ENCODE measurements at regions not wholly inside any gene's neighbourhood (a gene's known extent, or its start where the extent isn't known, plus 50 kb on each side); places are given as distances from the start of the nearest gene placed in this dataset.

GRCh38 chr18:22275706-22276333 is 106.4 kb downstream of the GATA6 start:
- Histone ChIP-seq H2AFZ (ENCODE audit: low read length) (no peak overlapping the region), H3K79me2 (ENCODE audit: insufficient read depth, low read length) (no peaks in the 10 kb centered on the region), H3K9me2 (ENCODE audit: low read depth, low read length) (no peaks in the 10 kb centered on the region), H3K4me1 (ENCODE audit: insufficient read depth, low read length, severe bottlenecking) (no peaks in the 10 kb centered on the region), H3K9me3 (ENCODE audit: low read length) (no peaks in the 10 kb centered on the region), H3K9ac (ENCODE audit: low read length) (no peak overlapping the region), H3F3A (ENCODE audit: insufficient read depth, low read length) (no peaks in the 10 kb centered on the region), H3K36me3 (ENCODE audit: insufficient read depth, low read length) (no peaks in the 10 kb centered on the region), H3K27ac (ENCODE audit: low read depth, low read length, poor library complexity, severe bottlenecking) (no peak overlapping the region), H3K4me3 (ENCODE audit: low read depth, low read length, poor library complexity, severe bottlenecking) (no peak overlapping the region), H3K27me3 (ENCODE audit: insufficient read depth, low read length) (no peaks in the 10 kb centered on the region), H3K4me2 (ENCODE audit: low read length) (no peak overlapping the region), H4K20me1 (ENCODE audit: insufficient read depth, low read length) (no peaks in the 10 kb centered on the region)
- TF ChIP-seq CTCF (IDR thresholded peaks at IDR 0.05; ENCODE audit: low read length) = no peak
- TF ChIP-seq EZH2 (IDR thresholded peaks at IDR 0.05; ENCODE audit: borderline replicate concordance, low read length) = no peak

GRCh38 chr18:22273101-22274039 is 104.0 kb downstream of the GATA6 start:
- Histone ChIP-seq H3K36me3 (ENCODE audit: insufficient read depth, low read length) (no peaks in the 10 kb centered on the region), H4K20me1 (ENCODE audit: insufficient read depth, low read length) (no peaks in the 10 kb centered on the region), H3K4me1 (ENCODE audit: insufficient read depth, low read length, severe bottlenecking) (no peaks in the 10 kb centered on the region), H3K4me2 (ENCODE audit: low read length) (no peak overlapping the region), H3K79me2 (ENCODE audit: insufficient read depth, low read length) (no peaks in the 10 kb centered on the region), H3K27me3 (ENCODE audit: insufficient read depth, low read length) (no peaks in the 10 kb centered on the region), H3K4me3 (ENCODE audit: low read depth, low read length, poor library complexity, severe bottlenecking) (no peak overlapping the region), H3F3A (ENCODE audit: insufficient read depth, low read length) (no peaks in the 10 kb centered on the region), H3K9me2 (ENCODE audit: low read depth, low read length) (no peaks in the 10 kb centered on the region), H3K27ac (ENCODE audit: low read depth, low read length, poor library complexity, severe bottlenecking) (no peak overlapping the region), H3K9ac (ENCODE audit: low read length) (no peak overlapping the region), H2AFZ (ENCODE audit: low read length) (no peak overlapping the region), H3K9me3 (ENCODE audit: low read length) (no peaks in the 10 kb centered on the region)
- TF ChIP-seq CTCF (IDR thresholded peaks at IDR 0.05; ENCODE audit: low read length) = no peak
- no peak for TF ChIP-seq EZH2 (IDR thresholded peaks at IDR 0.05; ENCODE audit: borderline replicate concordance, low read length)

- H3K9me3 ChIP-seq (ENCODE audit: low read length) = no peaks in the 10 kb centered on the region
These were observed 102.9 kb downstream of the GATA6 start for GRCh38 chr18:22272242-22272641.

More at GRCh38 chr18:22272242-22272641, 102.9 kb downstream of the GATA6 start:
- Histone ChIP-seq H3K4me1 (ENCODE audit: insufficient read depth, low read length, severe bottlenecking) (no peaks in the 10 kb centered on the region), H3K9me2 (ENCODE audit: low read depth, low read length) (no peaks in the 10 kb centered on the region), H3K4me3 (ENCODE audit: low read depth, low read length, poor library complexity, severe bottlenecking) (no peak overlapping the region), H3F3A (ENCODE audit: insufficient read depth, low read length) (no peaks in the 10 kb centered on the region), H2AFZ (ENCODE audit: low read length) (no peak overlapping the region), H3K36me3 (ENCODE audit: insufficient read depth, low read length) (no peaks in the 10 kb centered on the region), H3K4me2 (ENCODE audit: low read length) (no peak overlapping the region), H4K20me1 (ENCODE audit: insufficient read depth, low read length) (no peaks in the 10 kb centered on the region), H3K27ac (ENCODE audit: low read depth, low read length, poor library complexity, severe bottlenecking) (no peak overlapping the region), H3K79me2 (ENCODE audit: insufficient read depth, low read length) (no peaks in the 10 kb centered on the region), H3K9ac (ENCODE audit: low read length) (no peak overlapping the region), H3K27me3 (ENCODE audit: insufficient read depth, low read length) (no peaks in the 10 kb centered on the region)
- TF ChIP-seq EZH2 (IDR thresholded peaks at IDR 0.05; ENCODE audit: borderline replicate concordance, low read length) (no peak), CTCF (IDR thresholded peaks at IDR 0.05; ENCODE audit: low read length) (no peak)

Measured in OCI-LY1 (cell line).